GM18502 (cell line): ENCODE measurements at regions not wholly inside any gene's neighbourhood (a gene's known extent, or its start where the extent isn't known, plus 50 kb on each side); places are given as distances from the start of the nearest gene placed in this dataset.

ENCODE experiments used
- ATAC-seq: cut with Tn5 transposase; IDR thresholded peaks from one replicate; pipeline ENCODE4 v1.9.1; 2021; ENCODE audit warnings: mild to moderate bottlenecking; ENCODE audit not compliant: unreplicated experiment, poor library complexity

DNA sequence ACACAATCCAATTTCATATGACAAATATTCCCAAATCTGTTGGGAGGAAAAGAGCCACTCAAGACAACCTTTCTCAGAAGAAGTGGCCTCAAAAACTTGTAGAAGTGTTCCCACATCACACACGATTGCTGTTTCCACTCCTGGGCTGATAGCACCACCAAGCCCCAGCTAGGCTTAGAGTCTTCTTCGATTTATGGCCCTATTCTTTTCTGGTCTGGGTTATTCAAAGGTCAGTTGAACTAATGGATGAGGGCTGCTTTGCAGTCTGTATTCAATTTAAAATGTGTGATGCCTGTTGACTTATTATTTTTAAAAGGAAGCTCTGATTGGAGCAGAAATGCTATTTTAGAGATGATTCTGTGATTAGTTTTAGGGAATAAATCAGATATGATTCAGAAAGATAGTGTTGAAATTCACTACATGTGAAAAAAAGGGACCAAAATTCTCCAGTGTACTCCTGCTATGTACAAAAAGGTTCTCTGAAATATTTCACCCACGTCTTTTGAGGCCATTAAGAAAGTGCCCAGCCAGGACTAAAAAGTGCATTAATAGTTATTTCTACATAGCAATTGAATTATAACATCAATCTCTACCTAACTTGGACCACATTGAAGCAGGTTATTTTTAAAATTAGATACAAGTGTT, 57.3 kb upstream of the SPON1 start:
- no peak for ATAC-seq

DNA sequence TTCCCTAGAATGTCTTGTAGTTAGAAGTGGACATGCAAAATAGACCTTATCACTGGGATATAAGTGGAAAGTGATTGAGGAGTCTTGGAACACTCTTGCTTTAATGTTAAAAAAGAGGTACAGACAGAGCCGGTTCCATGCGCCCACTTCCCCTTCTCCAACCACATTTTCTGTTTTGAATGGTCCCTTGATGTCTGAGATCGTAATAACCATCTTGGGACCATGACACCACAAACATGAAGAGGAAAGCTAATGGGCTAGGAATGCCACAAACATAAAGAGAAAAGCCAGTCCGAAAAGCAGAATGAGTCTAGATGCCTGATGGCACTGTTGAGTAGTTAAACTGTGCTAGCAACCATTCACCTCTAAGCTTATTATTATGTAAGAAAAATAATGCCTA, 54.8 kb upstream of the SPON1 start:
- no peak for ATAC-seq

DNA sequence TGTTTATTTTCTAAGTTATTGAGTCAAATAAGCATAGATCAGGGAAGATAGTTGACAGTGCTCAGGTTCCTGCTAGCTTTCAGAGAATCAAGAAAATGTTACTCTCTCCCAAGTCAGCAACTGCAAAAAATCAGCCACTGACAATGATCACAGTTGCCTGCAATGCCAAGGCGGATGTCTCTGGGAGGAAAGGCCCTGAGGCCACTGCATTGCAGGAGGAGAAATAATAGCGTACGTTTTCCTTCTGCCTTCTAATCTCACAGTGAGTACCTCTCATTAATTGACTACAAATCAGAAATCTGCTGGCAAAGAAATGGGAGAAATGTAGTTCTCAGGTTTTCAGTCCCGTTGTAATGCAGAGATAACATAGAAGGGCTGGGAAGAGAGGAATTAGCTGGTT, 54.0 kb upstream of the SPON1 start:
- ATAC-seq = no peak
